HEK293 (cell line): ENCODE measurements at regions not wholly inside any gene's neighbourhood (a gene's known extent, or its start where the extent isn't known, plus 50 kb on each side); places are given as distances from the start of the nearest gene placed in this dataset.

Experiments used
- CTCF ChIA-PET: fragments of 350-600 bp; formaldehyde crosslinking; extraction: SDS; loops from one replicate; lab custom pipeline; 2021; ENCODE audit warnings: antibody characterized with exemption; lab: Yijun Ruan, JAX
- POLR2A ChIA-PET: fragments of 300-600 bp; formaldehyde crosslinking; extraction: SDS; loops from one replicate; lab custom pipeline; 2020; ENCODE audit warnings: antibody characterized with exemption, inconsistent platforms; lab: Yijun Ruan, JAX
- H3K27ac ChIP-seq: fragments of 200-500 bp; sonication (Bioruptor generic); 2 replicates; pipeline ENCODE4 v1.5.1; 2014; ENCODE audit warnings: low read depth, low read length, control low read depth, inconsistent platforms; ENCODE audit errors: extremely low read depth
- H3K36me3 ChIP-seq, 2 experiments: fragments of 200-500 bp in 1 of 2; sonication (Bioruptor generic) in 1 of 2; 1 replicate in 1 of 2; 2 replicates in 1 of 2; pipeline ENCODE4 v1.5.1; 2014 to 2017; ENCODE audit warnings: inconsistent platforms in 2 of 2, low read length in 2 of 2; ENCODE audit not compliant: control insufficient read depth in 2 of 2, insufficient read depth in 1 of 2
- H3K4me1 ChIP-seq: fragments of 200-500 bp; sonication (Bioruptor generic); 2 replicates; pipeline ENCODE4 v1.5.1; 2014; ENCODE audit warnings: mild to moderate bottlenecking, low read length, inconsistent platforms; ENCODE audit not compliant: control insufficient read depth, insufficient read depth
- H3K4me3 ChIP-seq: 2 replicates; pipeline ENCODE4 v1.5.1; 2011; ENCODE audit warnings: low read depth, mild to moderate bottlenecking, control low read depth, low read length, moderate library complexity
- H3K9me3 ChIP-seq: fragments of 200-500 bp; sonication (Bioruptor generic); 2 replicates; pipeline ENCODE4 v1.5.1; 2014; ENCODE audit warnings: low read depth, low read length, inconsistent platforms; ENCODE audit not compliant: control insufficient read depth, insufficient read depth
- FEZF1 ChIP-seq: fragments of 450-650 bp; formaldehyde crosslinking; IDR thresholded peaks from 2 replicates; pipeline ENCODE4 v1.5.1; 2016; ENCODE audit warnings: missing biosample characterization, missing genetic modification characterization
- GLIS1 ChIP-seq: fragments of 450-650 bp; formaldehyde crosslinking; IDR thresholded peaks from 2 replicates; pipeline ENCODE4 v1.5.1; 2016; ENCODE audit warnings: missing biosample characterization, missing genetic modification characterization
- GLIS2 ChIP-seq: fragments of 450-650 bp; formaldehyde crosslinking; IDR thresholded peaks from 2 replicates; pipeline ENCODE4 v1.5.1; 2016; ENCODE audit warnings: missing biosample characterization, missing genetic modification characterization
- KLF16 ChIP-seq: fragments of 450-650 bp; formaldehyde crosslinking; IDR thresholded peaks from 2 replicates; pipeline ENCODE4 v1.5.1; 2017; ENCODE audit warnings: missing biosample characterization, missing genetic modification characterization
- KLF7 ChIP-seq: fragments of 450-650 bp; formaldehyde crosslinking; IDR thresholded peaks from 2 replicates; pipeline ENCODE4 v1.5.1; 2016; ENCODE audit warnings: missing biosample characterization, missing genetic modification characterization, borderline replicate concordance
- ZNF157 ChIP-seq: fragments of 450-650 bp; formaldehyde crosslinking; IDR thresholded peaks from 2 replicates; pipeline ENCODE4 v1.5.1; 2016; ENCODE audit warnings: missing biosample characterization, missing genetic modification characterization
- ZNF302 ChIP-seq: fragments of 450-650 bp; formaldehyde crosslinking; IDR thresholded peaks from 2 replicates; pipeline ENCODE4 v1.5.1; 2016; ENCODE audit warnings: missing biosample characterization, missing genetic modification characterization, low read depth
- ZNF391 ChIP-seq: fragments of 450-650 bp; formaldehyde crosslinking; IDR thresholded peaks from 2 replicates; pipeline ENCODE4 v1.5.1; 2016; ENCODE audit warnings: low read depth, missing biosample characterization, missing genetic modification characterization, borderline replicate concordance
- ZNF510 ChIP-seq: fragments of 450-650 bp; formaldehyde crosslinking; IDR thresholded peaks from 2 replicates; pipeline ENCODE4 v1.5.1; 2018; ENCODE audit warnings: mild to moderate bottlenecking, missing genetic modification characterization, missing biosample characterization; ENCODE audit not compliant: insufficient replicate concordance
- ZNF560 ChIP-seq: fragments of 450-650 bp; formaldehyde crosslinking; IDR thresholded peaks from 2 replicates; pipeline ENCODE4 v1.5.1; 2017; ENCODE audit warnings: missing biosample characterization, missing genetic modification characterization, borderline replicate concordance
- ZNF585B ChIP-seq: fragments of 450-650 bp; formaldehyde crosslinking; IDR thresholded peaks from 2 replicates; pipeline ENCODE4 v1.5.1; 2016; ENCODE audit warnings: missing biosample characterization, missing genetic modification characterization
- ZNF664 ChIP-seq: fragments of 450-650 bp; formaldehyde crosslinking; IDR thresholded peaks from 2 replicates; pipeline ENCODE4 v1.5.1; 2016; ENCODE audit warnings: missing biosample characterization, missing genetic modification characterization
- ZNF76 ChIP-seq: fragments of 450-650 bp; formaldehyde crosslinking; IDR thresholded peaks from 2 replicates; pipeline ENCODE4; 2016; ENCODE audit warnings: low read depth, missing biosample characterization, missing genetic modification characterization, borderline replicate concordance
- ZNF777 ChIP-seq: fragments of 450-650 bp; formaldehyde crosslinking; IDR thresholded peaks from 2 replicates; pipeline ENCODE4 v1.5.1; 2017; ENCODE audit warnings: missing biosample characterization, missing genetic modification characterization, borderline replicate concordance
- ZNF830 ChIP-seq: fragments of 450-650 bp; IDR thresholded peaks from 2 replicates; pipeline ENCODE4 v1.5.0; 2018; ENCODE audit warnings: missing biosample characterization, missing genetic modification characterization, low read depth, mild to moderate bottlenecking, moderate library complexity
- TF ChIP-seq, protein P1 (sequence below): fragments of 450-650 bp; formaldehyde crosslinking; IDR thresholded peaks from 2 replicates; pipeline ENCODE4 v1.5.1; 2016; ENCODE audit warnings: missing biosample characterization, missing genetic modification characterization
- TF ChIP-seq, protein P2 (sequence below): IDR thresholded peaks from 2 replicates; pipeline ENCODE4 v1.6.1; 2011; ENCODE audit warnings: mild to moderate bottlenecking, low read depth, low read length, borderline replicate concordance
- TF ChIP-seq, protein P3 (sequence below): fragments of 450-650 bp; formaldehyde crosslinking; IDR thresholded peaks from 2 replicates; pipeline ENCODE4 v1.5.1; 2016; ENCODE audit warnings: missing biosample characterization, missing genetic modification characterization
- TF ChIP-seq, protein P4 (sequence below): fragments of 450-650 bp; formaldehyde crosslinking; IDR thresholded peaks from 2 replicates; pipeline ENCODE4 v1.5.1; 2016; ENCODE audit warnings: missing biosample characterization, missing genetic modification characterization
- TF ChIP-seq, protein P5 (sequence below): fragments of 450-650 bp; formaldehyde crosslinking; conservative IDR thresholded peaks from 2 replicates; pipeline ENCODE4 v1.5.1; 2016; ENCODE audit warnings: low read depth, missing biosample characterization, missing genetic modification characterization

DNA sequence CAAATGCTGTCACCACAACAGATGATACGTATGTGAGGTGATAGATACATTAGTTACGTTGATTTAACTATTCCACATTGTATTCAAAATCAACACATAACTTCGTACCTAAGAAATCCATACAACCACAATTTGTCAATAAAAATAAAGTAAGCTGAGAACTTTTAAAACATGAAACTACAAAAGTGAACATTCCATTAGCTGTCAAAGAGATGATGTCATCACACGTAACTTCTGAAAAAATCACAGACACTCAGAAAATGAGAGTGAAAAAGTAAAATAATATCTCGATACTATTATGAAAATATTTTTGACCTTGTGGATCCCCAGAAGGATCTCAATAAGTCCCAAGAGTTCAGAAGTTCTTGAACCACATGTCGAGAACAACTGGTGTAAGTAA lies 161.6 kb upstream of the GALNT13 start:
- no peaks in the 10 kb centered on the region for H3K36me3 ChIP-seq
- ChIA-PET POLR2A (no interaction called here), CTCF (no interaction called here)
- no peaks in the 10 kb centered on the region for H3K9me3 ChIP-seq
- no peak overlapping the region for H3K4me3 ChIP-seq
- H3K27ac ChIP-seq, result no peak overlapping the region
- H3K4me1 ChIP-seq, result no peaks in the 10 kb centered on the region
- no peak for TF ChIP-seq ZNF76
- TF ChIP-seq GLIS2 (tag by site-specific recombination), result no peak
- TF ChIP-seq, protein P1, sequence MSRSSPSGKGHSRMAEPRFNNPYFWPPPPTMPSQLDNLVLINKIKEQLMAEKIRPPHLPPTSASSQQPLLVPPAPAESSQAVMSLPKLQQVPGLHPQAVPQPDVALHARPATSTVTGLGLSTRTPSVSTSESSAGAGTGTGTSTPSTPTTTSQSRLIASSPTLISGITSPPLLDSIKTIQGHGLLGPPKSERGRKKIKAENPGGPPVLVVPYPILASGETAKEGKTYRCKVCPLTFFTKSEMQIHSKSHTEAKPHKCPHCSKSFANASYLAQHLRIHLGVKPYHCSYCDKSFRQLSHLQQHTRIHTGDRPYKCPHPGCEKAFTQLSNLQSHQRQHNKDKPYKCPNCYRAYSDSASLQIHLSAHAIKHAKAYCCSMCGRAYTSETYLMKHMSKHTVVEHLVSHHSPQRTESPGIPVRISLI (tag by site-specific recombination), result no peak
- TF ChIP-seq KLF16 (tag by site-specific recombination), result no peak
- no peak for TF ChIP-seq ZNF391 (tag by site-specific recombination)
- TF ChIP-seq, protein P2, sequence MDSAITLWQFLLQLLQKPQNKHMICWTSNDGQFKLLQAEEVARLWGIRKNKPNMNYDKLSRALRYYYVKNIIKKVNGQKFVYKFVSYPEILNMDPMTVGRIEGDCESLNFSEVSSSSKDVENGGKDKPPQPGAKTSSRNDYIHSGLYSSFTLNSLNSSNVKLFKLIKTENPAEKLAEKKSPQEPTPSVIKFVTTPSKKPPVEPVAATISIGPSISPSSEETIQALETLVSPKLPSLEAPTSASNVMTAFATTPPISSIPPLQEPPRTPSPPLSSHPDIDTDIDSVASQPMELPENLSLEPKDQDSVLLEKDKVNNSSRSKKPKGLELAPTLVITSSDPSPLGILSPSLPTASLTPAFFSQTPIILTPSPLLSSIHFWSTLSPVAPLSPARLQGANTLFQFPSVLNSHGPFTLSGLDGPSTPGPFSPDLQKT, result no peak
- no peak for TF ChIP-seq ZNF302 (tag by site-specific recombination)
- TF ChIP-seq KLF7 (tag by site-specific recombination), result no peak
- no peak for TF ChIP-seq GLIS1 (tag by site-specific recombination)
- no peak for TF ChIP-seq ZNF585B (tag by site-specific recombination)
- no peak for TF ChIP-seq ZNF560 (tag by site-specific recombination)
- TF ChIP-seq ZNF830 (tag by site-specific recombination), result no peak
- TF ChIP-seq FEZF1, result no peak
- no peak for TF ChIP-seq ZNF157
- no peak for TF ChIP-seq ZNF510
- TF ChIP-seq ZNF664, result no peak
- no peak for TF ChIP-seq ZNF777 (tag by site-specific recombination)
- TF ChIP-seq, protein P3, sequence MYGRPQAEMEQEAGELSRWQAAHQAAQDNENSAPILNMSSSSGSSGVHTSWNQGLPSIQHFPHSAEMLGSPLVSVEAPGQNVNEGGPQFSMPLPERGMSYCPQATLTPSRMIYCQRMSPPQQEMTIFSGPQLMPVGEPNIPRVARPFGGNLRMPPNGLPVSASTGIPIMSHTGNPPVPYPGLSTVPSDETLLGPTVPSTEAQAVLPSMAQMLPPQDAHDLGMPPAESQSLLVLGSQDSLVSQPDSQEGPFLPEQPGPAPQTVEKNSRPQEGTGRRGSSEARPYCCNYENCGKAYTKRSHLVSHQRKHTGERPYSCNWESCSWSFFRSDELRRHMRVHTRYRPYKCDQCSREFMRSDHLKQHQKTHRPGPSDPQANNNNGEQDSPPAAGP (tag by site-specific recombination), result no peak
- TF ChIP-seq, protein P4, sequence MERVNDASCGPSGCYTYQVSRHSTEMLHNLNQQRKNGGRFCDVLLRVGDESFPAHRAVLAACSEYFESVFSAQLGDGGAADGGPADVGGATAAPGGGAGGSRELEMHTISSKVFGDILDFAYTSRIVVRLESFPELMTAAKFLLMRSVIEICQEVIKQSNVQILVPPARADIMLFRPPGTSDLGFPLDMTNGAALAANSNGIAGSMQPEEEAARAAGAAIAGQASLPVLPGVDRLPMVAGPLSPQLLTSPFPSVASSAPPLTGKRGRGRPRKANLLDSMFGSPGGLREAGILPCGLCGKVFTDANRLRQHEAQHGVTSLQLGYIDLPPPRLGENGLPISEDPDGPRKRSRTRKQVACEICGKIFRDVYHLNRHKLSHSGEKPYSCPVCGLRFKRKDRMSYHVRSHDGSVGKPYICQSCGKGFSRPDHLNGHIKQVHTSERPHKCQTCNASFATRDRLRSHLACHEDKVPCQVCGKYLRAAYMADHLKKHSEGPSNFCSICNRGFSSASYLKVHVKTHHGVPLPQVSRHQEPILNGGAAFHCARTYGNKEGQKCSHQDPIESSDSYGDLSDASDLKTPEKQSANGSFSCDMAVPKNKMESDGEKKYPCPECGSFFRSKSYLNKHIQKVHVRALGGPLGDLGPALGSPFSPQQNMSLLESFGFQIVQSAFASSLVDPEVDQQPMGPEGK, result no peak
- TF ChIP-seq, protein P5, sequence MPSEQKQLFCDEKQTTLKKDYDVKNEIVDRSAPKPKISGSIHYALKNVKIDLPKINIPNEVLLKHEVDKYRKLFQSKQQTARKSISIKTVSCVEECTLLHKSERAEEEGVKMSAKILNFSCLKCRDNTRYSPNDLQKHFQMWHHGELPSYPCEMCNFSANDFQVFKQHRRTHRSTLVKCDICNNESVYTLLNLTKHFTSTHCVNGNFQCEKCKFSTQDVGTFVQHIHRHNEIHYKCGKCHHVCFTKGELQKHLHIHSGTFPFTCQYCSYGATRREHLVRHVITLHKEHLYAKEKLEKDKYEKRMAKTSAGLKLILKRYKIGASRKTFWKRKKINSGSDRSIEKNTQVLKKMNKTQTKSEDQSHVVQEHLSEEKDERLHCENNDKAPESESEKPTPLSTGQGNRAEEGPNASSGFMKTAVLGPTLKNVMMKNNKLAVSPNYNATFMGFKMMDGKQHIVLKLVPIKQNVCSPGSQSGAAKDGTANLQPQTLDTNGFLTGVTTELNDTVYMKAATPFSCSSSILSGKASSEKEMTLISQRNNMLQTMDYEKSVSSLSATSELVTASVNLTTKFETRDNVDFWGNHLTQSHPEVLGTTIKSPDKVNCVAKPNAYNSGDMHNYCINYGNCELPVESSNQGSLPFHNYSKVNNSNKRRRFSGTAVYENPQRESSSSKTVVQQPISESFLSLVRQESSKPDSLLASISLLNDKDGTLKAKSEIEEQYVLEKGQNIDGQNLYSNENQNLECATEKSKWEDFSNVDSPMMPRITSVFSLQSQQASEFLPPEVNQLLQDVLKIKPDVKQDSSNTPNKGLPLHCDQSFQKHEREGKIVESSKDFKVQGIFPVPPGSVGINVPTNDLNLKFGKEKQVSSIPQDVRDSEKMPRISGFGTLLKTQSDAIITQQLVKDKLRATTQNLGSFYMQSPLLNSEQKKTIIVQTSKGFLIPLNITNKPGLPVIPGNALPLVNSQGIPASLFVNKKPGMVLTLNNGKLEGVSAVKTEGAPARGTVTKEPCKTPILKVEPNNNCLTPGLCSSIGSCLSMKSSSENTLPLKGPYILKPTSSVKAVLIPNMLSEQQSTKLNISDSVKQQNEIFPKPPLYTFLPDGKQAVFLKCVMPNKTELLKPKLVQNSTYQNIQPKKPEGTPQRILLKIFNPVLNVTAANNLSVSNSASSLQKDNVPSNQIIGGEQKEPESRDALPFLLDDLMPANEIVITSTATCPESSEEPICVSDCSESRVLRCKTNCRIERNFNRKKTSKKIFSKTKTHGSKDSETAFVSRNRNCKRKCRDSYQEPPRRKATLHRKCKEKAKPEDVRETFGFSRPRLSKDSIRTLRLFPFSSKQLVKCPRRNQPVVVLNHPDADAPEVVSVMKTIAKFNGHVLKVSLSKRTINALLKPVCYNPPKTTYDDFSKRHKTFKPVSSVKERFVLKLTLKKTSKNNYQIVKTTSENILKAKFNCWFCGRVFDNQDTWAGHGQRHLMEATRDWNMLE, result no peak
- TF ChIP-seq, all 188 proteins: peak for 0
